Astrocyte (in vitro differentiated cells and primary cell): ENCODE measurements at regions not wholly inside any gene's neighbourhood (a gene's known extent, or its start where the extent isn't known, plus 50 kb on each side); places are given as distances from the start of the nearest gene placed in this dataset.

Experiments used
- DNase-seq: peaks from one replicate; pipeline ENCODE4 v3.0.0-alpha.2; 2010; ENCODE audit warnings: low read depth
- FAIRE-seq: peaks from 2 replicates; lab custom pipeline; 2011; peaks lifted over from hg19 to GRCh38; lab: Jason Lieb, UNC
- H2AFZ ChIP-seq: 2 replicates; pipeline ENCODE4 v1.6.0; 2012; ENCODE audit warnings: low read depth, low read length, inconsistent platforms
- H3K27ac ChIP-seq: 2 replicates; pipeline ENCODE4 v1.5.1; 2011; ENCODE audit warnings: low read depth, low read length, inconsistent platforms
- H3K27me3 ChIP-seq: 2 replicates; pipeline ENCODE4 v1.6.0; 2011; ENCODE audit warnings: low read length, inconsistent platforms; ENCODE audit not compliant: insufficient read depth
- H3K36me3 ChIP-seq: 2 replicates; pipeline ENCODE4 v1.5.1; 2011; ENCODE audit warnings: low read length, inconsistent platforms; ENCODE audit not compliant: insufficient read depth
- H3K4me1 ChIP-seq: 2 replicates; pipeline ENCODE4 v1.5.1; 2011; ENCODE audit warnings: low read length, inconsistent platforms; ENCODE audit not compliant: insufficient read depth
- H3K4me2 ChIP-seq: 2 replicates; pipeline ENCODE4 v1.6.0; 2012; ENCODE audit warnings: low read length, inconsistent platforms
- H3K4me3 ChIP-seq: 2 replicates; pipeline ENCODE4 v1.5.1; 2011; ENCODE audit warnings: low read depth, mild to moderate bottlenecking, low read length, inconsistent platforms; ENCODE audit not compliant: insufficient read depth
- H3K79me2 ChIP-seq: 2 replicates; pipeline ENCODE4 v1.6.0; 2012; ENCODE audit warnings: mild to moderate bottlenecking, low read length, inconsistent platforms; ENCODE audit not compliant: insufficient read depth
- H3K9ac ChIP-seq: 2 replicates; pipeline ENCODE4 v1.6.0; 2012; ENCODE audit warnings: mild to moderate bottlenecking, low read length, inconsistent platforms
- H3K9me3 ChIP-seq: 2 replicates; pipeline ENCODE4 v1.5.1; 2012; ENCODE audit warnings: low read depth, mild to moderate bottlenecking, low read length, inconsistent platforms; ENCODE audit not compliant: insufficient read depth
- H4K20me1 ChIP-seq: 2 replicates; pipeline ENCODE4 v1.6.0; 2012; ENCODE audit warnings: low read length, inconsistent platforms; ENCODE audit not compliant: insufficient read depth
- H3K27ac Mint-ChIP-seq: one replicate; pipeline ENCODE4 v1.8.0; 2021; ENCODE audit warnings: mild to moderate bottlenecking, mixed read lengths; ENCODE audit not compliant: unreplicated experiment
- H3K27me3 Mint-ChIP-seq: one replicate; pipeline ENCODE4 v1.8.0; 2021; ENCODE audit warnings: low read depth, mixed read lengths; ENCODE audit not compliant: unreplicated experiment
- H3K36me3 Mint-ChIP-seq: one replicate; pipeline ENCODE4 v1.8.0; 2021; ENCODE audit warnings: low read depth, mixed read lengths; ENCODE audit not compliant: unreplicated experiment
- H3K4me1 Mint-ChIP-seq: one replicate; pipeline ENCODE4 v1.8.0; 2021; ENCODE audit warnings: low read depth, mixed read lengths; ENCODE audit not compliant: unreplicated experiment
- H3K4me3 Mint-ChIP-seq: one replicate; pipeline ENCODE4 v1.8.0; 2021; ENCODE audit warnings: mild to moderate bottlenecking, moderate library complexity, mixed read lengths; ENCODE audit not compliant: unreplicated experiment
- H3K9me3 Mint-ChIP-seq: one replicate; pipeline ENCODE4 v1.8.0; 2021; ENCODE audit warnings: mild to moderate bottlenecking, mixed read lengths; ENCODE audit not compliant: unreplicated experiment
- CTCF ChIP-seq: IDR thresholded peaks from 2 replicates; pipeline ENCODE4 v1.5.1; 2011; ENCODE audit warnings: low read depth, mild to moderate bottlenecking, inconsistent platforms, low read length, moderate library complexity; ENCODE audit not compliant: insufficient read depth
- EZH2 ChIP-seq: IDR thresholded peaks from 2 replicates; pipeline ENCODE4 v1.6.1; 2012; ENCODE audit warnings: mild to moderate bottlenecking, low read length, inconsistent platforms; ENCODE audit not compliant: insufficient read depth

GRCh38 chr22:49663311-49663711, 164.4 kb downstream of the BRD1 start:
- Histone ChIP-seq H3K79me2 (no peaks in the 10 kb centered on the region), H4K20me1 (no peaks in the 10 kb centered on the region), H3K36me3 (no peaks in the 10 kb centered on the region), H3K9me3 (no peaks in the 10 kb centered on the region), H3K4me1 (no peaks in the 10 kb centered on the region), H3K4me2 (no peak overlapping the region), H3K27ac (no peak overlapping the region), H3K4me3 (no peak overlapping the region), H3K9ac (no peak overlapping the region), H2AFZ (no peak overlapping the region), H3K27me3 (no peaks in the 10 kb centered on the region)
- FAIRE-seq (no peak), DNase-seq (no peak)
- peaks cover 37% of the 10 kb centered on the region for H3K27me3 Mint-ChIP-seq
- H3K36me3 Mint-ChIP-seq, result no peaks in the 10 kb centered on the region
- H3K9me3 Mint-ChIP-seq, result no peaks in the 10 kb centered on the region
- H3K4me3 Mint-ChIP-seq, result no peak overlapping the region
- H3K27ac Mint-ChIP-seq, result no peak overlapping the region
- TF ChIP-seq EZH2 (no peak), CTCF (no peak)
- H3K4me1 Mint-ChIP-seq, result no peaks in the 10 kb centered on the region

DNA sequence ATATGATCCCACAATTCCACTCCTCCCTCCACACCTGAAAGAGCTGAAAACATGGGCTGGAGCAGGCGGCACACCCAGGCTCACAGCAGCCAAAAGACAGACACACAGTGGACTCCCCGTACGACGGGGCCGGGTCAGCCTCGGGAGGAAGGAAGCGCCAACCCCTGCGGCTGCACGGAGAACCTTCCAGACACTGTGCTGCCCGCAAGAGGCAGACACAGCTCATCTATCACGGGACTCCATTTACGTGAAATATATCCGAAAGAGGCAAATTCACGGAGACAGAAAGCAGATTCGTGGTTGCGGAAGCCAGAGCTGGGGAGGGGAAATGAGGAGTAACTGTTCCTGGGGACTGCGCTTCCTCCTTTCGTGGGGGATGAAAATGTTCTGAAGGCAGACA, 165.0 kb downstream of the BRD1 start:
- no peaks in the 10 kb centered on the region for H3K4me1 Mint-ChIP-seq
- H3K9me3 ChIP-seq, result no peaks in the 10 kb centered on the region
- H3K27ac ChIP-seq, result no peak overlapping the region
- H3K36me3 ChIP-seq, result no peaks in the 10 kb centered on the region
- no peak overlapping the region for H3K27ac Mint-ChIP-seq
- H3K4me3 ChIP-seq, result no peak overlapping the region
- no peaks in the 10 kb centered on the region for H4K20me1 ChIP-seq
- H3K4me1 ChIP-seq, result no peaks in the 10 kb centered on the region
- DNase-seq (no peak), FAIRE-seq (no peak)
- no peaks in the 10 kb centered on the region for H3K27me3 ChIP-seq
- no peak overlapping the region for H2AFZ ChIP-seq
- H3K9ac ChIP-seq, result no peak overlapping the region
- no peak for TF ChIP-seq CTCF
- no peak for TF ChIP-seq EZH2
- H3K4me2 ChIP-seq, result no peak overlapping the region
- H3K79me2 ChIP-seq, result no peaks in the 10 kb centered on the region
- H3K4me3 Mint-ChIP-seq, result no peak overlapping the region
- H3K9me3 Mint-ChIP-seq, result no peaks in the 10 kb centered on the region
- no peaks in the 10 kb centered on the region for H3K36me3 Mint-ChIP-seq
- H3K27me3 Mint-ChIP-seq, result peaks cover 40% of the 10 kb centered on the region

GRCh38 chr22:49660794-49661781, 166.6 kb downstream of the BRD1 start:
- no peaks in the 10 kb centered on the region for H3K4me1 ChIP-seq
- no peaks in the 10 kb centered on the region for H3K79me2 ChIP-seq
- no peak overlapping the region for H3K9ac ChIP-seq
- H3K27ac ChIP-seq, result no peak overlapping the region
- no peaks in the 10 kb centered on the region for H3K27me3 ChIP-seq
- no peaks in the 10 kb centered on the region for H3K9me3 ChIP-seq
- no peak overlapping the region for H3K4me3 Mint-ChIP-seq
- DNase-seq (no peak), FAIRE-seq (no peak)
- H3K27me3 Mint-ChIP-seq, result peaks cover 33% of the 10 kb centered on the region
- no peak overlapping the region for H3K27ac Mint-ChIP-seq
- no peaks in the 10 kb centered on the region for H3K9me3 Mint-ChIP-seq
- no peak overlapping the region for H3K4me3 ChIP-seq
- no peaks in the 10 kb centered on the region for H3K36me3 Mint-ChIP-seq
- no peak overlapping the region for H2AFZ ChIP-seq
- TF ChIP-seq EZH2 (no peak), CTCF (no peak)
- H3K4me1 Mint-ChIP-seq, result no peaks in the 10 kb centered on the region
- no peak overlapping the region for H3K4me2 ChIP-seq
- H3K36me3 ChIP-seq, result no peaks in the 10 kb centered on the region
- H4K20me1 ChIP-seq, result no peaks in the 10 kb centered on the region
